ENCODE measurements at regions not wholly inside any gene's neighbourhood (a gene's known extent, or its start where the extent isn't known, plus 50 kb on each side); places are given as distances from the start of the nearest gene placed in this dataset.

- no peak for DNase-seq (ENCODE audit: low read depth)
Observed at GRCh38 chr5:117504305-117504704, 929.7 kb upstream of the SEMA6A start.

GRCh38 chr5:117497601-117498000 lies 923.0 kb upstream of the SEMA6A start:
- H3K4me3 ChIP-seq (ENCODE audit: low read depth, low read length): no peak overlapping the region
- no peak for DNase-seq (ENCODE audit: low read depth)
- in situ Hi-C loops (cut with HindIII; ENCODE audit: low sequenced_read_pairs): no loop called here

More at GRCh38 chr5:117504305-117504704, 929.7 kb upstream of the SEMA6A start:
- TF ChIP-seq, protein P1, sequence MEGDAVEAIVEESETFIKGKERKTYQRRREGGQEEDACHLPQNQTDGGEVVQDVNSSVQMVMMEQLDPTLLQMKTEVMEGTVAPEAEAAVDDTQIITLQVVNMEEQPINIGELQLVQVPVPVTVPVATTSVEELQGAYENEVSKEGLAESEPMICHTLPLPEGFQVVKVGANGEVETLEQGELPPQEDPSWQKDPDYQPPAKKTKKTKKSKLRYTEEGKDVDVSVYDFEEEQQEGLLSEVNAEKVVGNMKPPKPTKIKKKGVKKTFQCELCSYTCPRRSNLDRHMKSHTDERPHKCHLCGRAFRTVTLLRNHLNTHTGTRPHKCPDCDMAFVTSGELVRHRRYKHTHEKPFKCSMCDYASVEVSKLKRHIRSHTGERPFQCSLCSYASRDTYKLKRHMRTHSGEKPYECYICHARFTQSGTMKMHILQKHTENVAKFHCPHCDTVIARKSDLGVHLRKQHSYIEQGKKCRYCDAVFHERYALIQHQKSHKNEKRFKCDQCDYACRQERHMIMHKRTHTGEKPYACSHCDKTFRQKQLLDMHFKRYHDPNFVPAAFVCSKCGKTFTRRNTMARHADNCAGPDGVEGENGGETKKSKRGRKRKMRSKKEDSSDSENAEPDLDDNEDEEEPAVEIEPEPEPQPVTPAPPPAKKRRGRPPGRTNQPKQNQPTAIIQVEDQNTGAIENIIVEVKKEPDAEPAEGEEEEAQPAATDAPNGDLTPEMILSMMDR (IDR thresholded peaks at IDR 0.05; ENCODE audit: low read depth, low read length, missing control alignments): no peak
- in situ Hi-C loops (cut with HindIII; ENCODE audit: low sequenced_read_pairs): no loop called here
- H3K4me3 ChIP-seq (ENCODE audit: low read depth, low read length): no peak overlapping the region

GRCh38 chr5:117496801-117497200 lies 922.2 kb upstream of the SEMA6A start:
- no peak overlapping the region for H3K4me3 ChIP-seq (ENCODE audit: low read depth, low read length)
- in situ Hi-C loops (cut with HindIII; ENCODE audit: low sequenced_read_pairs): no loop called here
- TF ChIP-seq, protein P1 (IDR thresholded peaks at IDR 0.05; ENCODE audit: low read depth, low read length, missing control alignments): no peak
- DNase-seq (ENCODE audit: low read depth): no peak

More at GRCh38 chr5:117497601-117498000, 923.0 kb upstream of the SEMA6A start:
- TF ChIP-seq, protein P1 (IDR thresholded peaks at IDR 0.05; ENCODE audit: low read depth, low read length, missing control alignments): no peak

DNA sequence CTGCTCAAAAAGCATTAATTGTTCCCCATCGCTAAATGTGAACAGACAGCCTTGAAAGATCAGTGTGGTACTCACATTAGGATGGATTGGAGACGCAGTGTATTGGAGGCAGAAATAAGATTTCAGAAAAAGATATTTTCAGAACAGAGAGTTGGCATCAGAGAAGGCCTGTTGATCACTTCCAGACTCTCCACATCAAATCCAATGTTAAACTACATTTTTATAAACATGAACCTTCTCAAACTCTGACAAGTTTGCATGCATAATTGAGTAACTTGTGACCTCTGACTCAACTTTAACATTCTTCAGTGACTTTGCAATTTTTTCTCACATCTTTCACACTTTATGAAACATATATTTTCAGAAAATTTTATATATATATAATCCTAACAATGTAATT lies 919.6 kb upstream of the SEMA6A start:
- in situ Hi-C loops (cut with HindIII; ENCODE audit: low sequenced_read_pairs): no loop called here
- H3K4me3 ChIP-seq (ENCODE audit: low read depth, low read length): no peak overlapping the region
- TF ChIP-seq, protein P1 (IDR thresholded peaks at IDR 0.05; ENCODE audit: low read depth, low read length, missing control alignments): no peak
- DNase-seq (ENCODE audit: low read depth): no peak

DNA sequence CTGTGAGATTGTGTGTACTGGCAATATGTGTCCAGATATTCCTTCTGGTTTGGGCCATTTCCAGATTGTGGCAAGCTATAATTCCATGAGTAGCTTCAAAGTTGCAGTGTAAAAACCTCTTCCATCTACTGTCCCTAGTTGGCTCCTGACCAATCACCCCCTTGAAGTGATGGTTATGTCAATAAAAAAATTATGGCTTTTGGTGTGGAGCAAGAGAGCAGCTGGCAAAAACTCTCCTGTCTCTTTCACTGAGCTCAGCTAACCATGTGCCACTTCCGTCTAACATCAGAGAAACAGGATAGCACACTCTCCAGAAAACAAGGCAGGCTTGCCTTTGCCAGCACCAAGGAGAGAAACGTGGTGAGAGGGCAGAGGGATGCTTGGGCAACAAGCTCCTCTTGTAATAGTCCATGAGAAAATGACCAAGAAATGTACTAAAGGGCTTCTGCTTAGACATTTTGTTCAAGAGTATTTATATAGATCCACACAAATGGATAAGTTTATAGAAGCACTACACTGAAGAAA lies 914.4 kb upstream of the SEMA6A start:
- DNase-seq (ENCODE audit: low read depth): peak; percentile 33
- no peak overlapping the region for H3K4me3 ChIP-seq (ENCODE audit: low read depth, low read length)
- TF ChIP-seq, protein P1 (IDR thresholded peaks at IDR 0.05; ENCODE audit: low read depth, low read length, missing control alignments): no peak
- in situ Hi-C loops (cut with HindIII; ENCODE audit: low sequenced_read_pairs): no loop called here

DNA sequence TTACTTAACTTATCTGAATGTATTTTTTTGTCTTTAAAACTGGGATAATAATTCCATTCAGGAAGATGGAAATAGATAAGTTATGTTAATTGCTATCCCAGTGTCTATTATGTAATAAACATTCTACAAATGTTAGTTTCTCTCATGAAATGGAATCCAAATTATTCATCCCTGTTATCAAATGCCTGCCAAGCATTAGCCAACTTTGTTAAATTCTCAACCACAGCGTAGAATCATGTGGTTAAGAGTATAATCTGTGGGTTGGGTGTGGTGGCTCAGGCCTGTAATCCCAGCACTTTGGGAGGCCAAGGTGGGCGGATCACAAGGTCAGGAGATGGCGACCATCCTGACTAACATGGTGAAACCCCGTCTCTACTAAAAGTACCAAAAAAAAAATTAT lies 912.9 kb upstream of the SEMA6A start:
- TF ChIP-seq, protein P1 (IDR thresholded peaks at IDR 0.05; ENCODE audit: low read depth, low read length, missing control alignments): no peak
- in situ Hi-C loops (cut with HindIII; ENCODE audit: low sequenced_read_pairs): no loop called here
- DNase-seq (ENCODE audit: low read depth): no peak
- H3K4me3 ChIP-seq (ENCODE audit: low read depth, low read length): no peak overlapping the region
